HG02642 (cell line): ENCODE measurements at regions not wholly inside any gene's neighbourhood (a gene's known extent, or its start where the extent isn't known, plus 50 kb on each side); places are given as distances from the start of the nearest gene placed in this dataset.

ENCODE experiments used
- ATAC-seq: cut with Tn5 transposase; IDR thresholded peaks from one replicate; pipeline ENCODE4 v1.9.1; 2021; ENCODE audit warnings: mild to moderate bottlenecking; ENCODE audit not compliant: unreplicated experiment, poor library complexity

- ATAC-seq = no peak
Measured at GRCh38 chr1:96990136-96990535, 268.6 kb downstream of the PTBP2 start.

DNA sequence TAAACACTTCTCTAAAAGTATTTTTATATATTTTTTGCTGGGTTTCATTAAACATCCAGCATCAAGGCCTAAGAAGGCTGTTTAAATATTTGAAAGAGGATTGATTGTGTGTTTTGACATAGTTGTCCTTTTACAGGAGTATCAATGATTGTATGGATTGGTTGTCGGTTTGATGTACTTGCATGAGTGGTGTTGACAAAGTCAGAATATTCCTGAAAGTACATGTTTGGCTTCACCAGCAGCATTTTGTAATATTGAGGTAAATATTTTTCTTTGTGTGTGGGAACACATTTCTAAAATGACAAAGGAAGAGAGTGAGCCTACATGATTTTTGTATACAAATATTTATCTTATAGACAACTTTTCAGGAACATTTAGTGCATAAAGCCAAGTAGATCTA lies 269.7 kb downstream of the PTBP2 start:
- no peak for ATAC-seq

DNA sequence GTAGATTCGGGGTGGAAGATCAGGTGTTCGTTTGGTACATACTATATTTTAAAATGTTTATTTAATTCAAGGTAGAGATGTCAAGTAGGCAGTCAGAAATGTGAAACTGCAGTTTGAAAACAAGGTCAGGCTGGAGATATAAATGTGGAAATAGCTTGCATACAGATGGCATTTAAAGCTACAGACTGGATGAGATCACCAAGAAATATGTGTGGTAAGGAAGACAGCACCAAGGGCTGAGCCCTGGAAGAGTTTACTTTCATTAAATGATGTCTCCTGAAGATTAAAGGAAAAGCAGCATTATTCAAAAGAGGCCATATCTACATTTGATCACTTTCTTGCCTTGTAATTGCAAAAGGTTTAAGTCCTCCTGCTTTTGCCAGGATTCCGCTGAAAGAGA lies 271.3 kb downstream of the PTBP2 start:
- no peak for ATAC-seq

DNA sequence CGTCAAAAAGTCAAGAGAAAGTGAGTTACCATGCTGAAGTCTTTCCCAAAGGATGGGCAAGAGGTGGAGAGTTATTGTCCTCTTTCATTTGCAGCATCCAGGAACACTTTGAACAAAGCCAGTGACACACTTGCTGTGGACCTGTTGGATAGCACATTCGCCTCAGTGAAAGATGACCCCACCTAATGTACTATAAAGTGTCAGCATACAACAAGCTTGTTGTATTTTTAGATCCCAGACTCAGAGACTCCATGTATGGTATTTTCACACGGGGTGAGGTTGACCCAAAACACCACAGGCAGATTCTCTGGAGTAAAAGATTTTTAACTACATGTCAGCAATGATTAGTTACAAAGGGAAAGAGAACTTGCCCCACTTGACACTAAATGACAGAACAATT lies 273.8 kb downstream of the PTBP2 start:
- no peak for ATAC-seq

DNA sequence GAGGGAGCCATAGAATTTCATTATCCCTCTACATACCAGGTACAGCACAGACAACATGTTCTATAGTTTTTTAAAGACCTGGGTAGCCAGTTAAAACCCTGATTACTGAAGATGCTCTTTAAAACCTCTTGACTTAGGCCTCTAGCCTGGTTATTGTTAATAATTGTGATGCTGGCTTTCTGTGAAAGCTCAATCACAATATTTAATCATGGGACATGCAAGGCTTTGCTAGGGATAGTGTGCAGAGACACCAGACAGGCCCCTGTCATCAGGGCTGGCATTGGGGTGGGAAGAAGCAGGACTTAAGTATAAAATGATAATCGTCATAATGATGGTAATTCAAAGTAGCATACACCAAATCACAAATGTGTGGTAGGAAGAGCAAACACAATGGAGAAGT lies 274.4 kb downstream of the PTBP2 start:
- ATAC-seq = no peak

DNA sequence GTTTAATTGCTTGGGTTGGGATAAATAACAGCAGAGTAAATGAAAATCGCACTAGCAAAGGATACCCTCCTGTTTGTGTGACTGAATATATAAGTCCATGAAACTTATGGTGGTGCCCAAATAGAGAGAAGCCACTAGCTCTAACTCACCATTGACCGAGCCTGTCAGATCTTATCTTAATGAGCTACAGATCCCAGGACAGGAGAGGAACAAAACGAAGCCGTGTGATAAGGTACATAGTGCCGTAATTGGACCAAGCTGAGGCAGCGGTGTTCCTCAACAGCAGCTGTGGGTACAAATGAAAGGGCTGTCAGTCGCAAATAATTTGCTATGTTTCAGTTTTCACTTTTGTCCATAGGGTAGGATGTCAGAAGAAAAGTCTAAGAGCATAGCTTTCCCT lies 276.1 kb downstream of the PTBP2 start:
- no peak for ATAC-seq

- ATAC-seq = no peak
Measured at GRCh38 chr1:96998466-96998865, 276.9 kb downstream of the PTBP2 start.

DNA sequence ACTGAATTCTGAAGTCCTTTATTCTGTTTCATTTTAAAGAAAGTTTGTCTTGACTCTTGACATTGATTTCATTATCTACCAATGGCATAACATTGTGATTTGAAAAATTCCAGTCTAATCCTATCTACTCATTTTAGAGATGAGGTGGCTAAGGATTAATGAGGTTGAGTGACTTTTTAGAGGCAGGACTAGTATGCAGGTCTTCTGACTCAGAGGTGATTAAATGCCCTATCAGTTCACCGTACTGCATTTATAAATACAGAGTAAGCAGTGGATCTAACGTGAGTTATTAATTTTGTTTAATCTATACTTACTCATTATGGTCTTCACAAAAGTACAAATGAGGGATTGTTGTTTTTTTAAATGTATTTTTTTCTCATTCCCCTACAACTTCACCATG lies 277.6 kb downstream of the PTBP2 start:
- no peak for ATAC-seq

- no peak for ATAC-seq
Measured at GRCh38 chr1:97004054-97004453, 282.5 kb downstream of the PTBP2 start.

DNA sequence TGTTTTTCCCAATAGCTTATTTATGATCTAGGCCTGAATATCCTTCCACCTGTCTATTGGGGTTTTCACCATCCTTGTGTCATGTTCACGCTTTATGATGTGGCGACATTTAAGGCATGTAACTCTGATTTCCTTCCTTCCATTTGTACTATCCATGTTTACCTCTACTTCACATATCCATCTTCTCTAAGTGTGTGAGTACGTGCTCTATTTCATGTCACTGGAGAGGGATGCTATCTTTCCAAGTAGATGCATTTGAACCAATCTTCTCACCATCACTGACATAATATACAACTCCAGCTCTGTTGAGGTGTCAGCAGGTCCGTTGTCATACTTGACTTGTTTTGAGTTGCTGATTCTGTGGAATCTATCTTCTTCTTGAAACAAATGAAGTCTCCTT lies 283.2 kb downstream of the PTBP2 start:
- ATAC-seq = no peak

GRCh38 chr1:97006044-97006661 lies 284.6 kb downstream of the PTBP2 start:
- no peak for ATAC-seq

- ATAC-seq = no peak
Measured at GRCh38 chr1:97007840-97008604, 286.4 kb downstream of the PTBP2 start.

GRCh38 chr1:97010566-97011264 lies 289.1 kb downstream of the PTBP2 start:
- ATAC-seq = no peak

- ATAC-seq = no peak
Measured at GRCh38 chr1:97013136-97013535, 291.6 kb downstream of the PTBP2 start.

DNA sequence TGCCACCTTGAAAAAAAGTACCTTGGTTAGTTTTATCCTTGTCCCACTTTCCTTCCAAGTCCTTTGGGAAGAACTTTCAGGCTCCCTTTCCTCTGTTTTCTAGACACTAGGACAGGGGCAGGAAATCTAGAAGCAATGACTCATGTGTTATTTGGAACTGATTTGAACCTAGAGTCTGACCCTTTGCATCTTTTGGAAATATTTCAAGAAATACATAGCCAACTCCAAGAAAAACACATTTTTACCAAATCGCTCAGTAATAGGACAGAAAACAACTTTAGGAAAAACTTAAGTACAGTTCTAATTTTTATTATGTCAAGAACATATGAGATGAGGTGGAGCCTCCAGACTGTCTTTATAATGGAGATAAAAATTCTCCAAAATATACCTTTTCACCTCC lies 292.4 kb downstream of the PTBP2 start:
- no peak for ATAC-seq

GRCh38 chr1:97014426-97014825 lies 292.8 kb downstream of the PTBP2 start:
- ATAC-seq = no peak

- ATAC-seq = no peak
Measured at GRCh38 chr1:97017895-97018294, 296.3 kb downstream of the PTBP2 start.
